HG03097 (cell line): ENCODE measurements at regions not wholly inside any gene's neighbourhood (a gene's known extent, or its start where the extent isn't known, plus 50 kb on each side); places are given as distances from the start of the nearest gene placed in this dataset.
"Not testable (repeated sequence)": the region's sequence is repeated elsewhere in the genome, so short reads cannot be mapped to it uniquely, and the experiment has no call there.

Source experiments
- ATAC-seq: cut with Tn5 transposase; IDR thresholded peaks from one replicate; pipeline ENCODE4 v1.9.1; 2021; ENCODE audit not compliant: unreplicated experiment, low FRiP score

- ATAC-seq: no peak
Measured at GRCh38 chr11:29119116-29119515, 897.7 kb downstream of the KCNA4 start.

GRCh38 chr11:29100967-29101366, 915.9 kb downstream of the KCNA4 start:
- no peak for ATAC-seq

GRCh38 chr11:29095821-29096220, 921.0 kb downstream of the KCNA4 start:
- no peak for ATAC-seq

- no peak for ATAC-seq
Measured at GRCh38 chr11:29093416-29094120, 923.3 kb downstream of the KCNA4 start.

GRCh38 chr11:29087200-29087812, 929.5 kb downstream of the KCNA4 start:
- no peak for ATAC-seq

- no peak for ATAC-seq
Measured at GRCh38 chr11:29075726-29076125, 941.1 kb downstream of the KCNA4 start.

- no peak for ATAC-seq
Measured at GRCh38 chr11:29063630-29064361, 953.0 kb downstream of the KCNA4 start.

GRCh38 chr11:29061452-29061851, 953.3 kb downstream of the METTL15 start:
- no peak for ATAC-seq

- ATAC-seq: not testable (repeated sequence)
Measured at GRCh38 chr11:29056487-29056886, 948.3 kb downstream of the METTL15 start.

- no peak for ATAC-seq
Measured at GRCh38 chr11:29051935-29052334, 943.7 kb downstream of the METTL15 start.

- not testable (repeated sequence) for ATAC-seq
Measured at GRCh38 chr11:29050962-29051361, 942.8 kb downstream of the METTL15 start.

GRCh38 chr11:29040489-29040888, 932.3 kb downstream of the METTL15 start:
- no peak for ATAC-seq

- ATAC-seq: no peak
Measured at GRCh38 chr11:29032384-29033149, 924.4 kb downstream of the METTL15 start.

GRCh38 chr11:29029452-29029851, 921.3 kb downstream of the METTL15 start:
- ATAC-seq: no peak

- no peak for ATAC-seq
Measured at GRCh38 chr11:29027436-29027835, 919.2 kb downstream of the METTL15 start.

GRCh38 chr11:29026286-29026685, 918.1 kb downstream of the METTL15 start:
- no peak for ATAC-seq

GRCh38 chr11:29025001-29025400, 916.8 kb downstream of the METTL15 start:
- ATAC-seq: no peak

- no peak for ATAC-seq
Measured at GRCh38 chr11:29024386-29024785, 916.2 kb downstream of the METTL15 start.

GRCh38 chr11:29023761-29024160, 915.6 kb downstream of the METTL15 start:
- ATAC-seq: no peak

- ATAC-seq: no peak
Measured at GRCh38 chr11:29022676-29023075, 914.5 kb downstream of the METTL15 start.
